Ishikawa (cell line): ENCODE measurements at regions not wholly inside any gene's neighbourhood (a gene's known extent, or its start where the extent isn't known, plus 50 kb on each side); places are given as distances from the start of the nearest gene placed in this dataset.

Source experiments
- CREB1 ChIP-seq: IDR thresholded peaks from 2 replicates; pipeline ENCODE4 v1.6.1; 2012; ENCODE audit warnings: low read depth
- EGR1 ChIP-seq: IDR thresholded peaks from 2 replicates; pipeline ENCODE4 v1.6.1; 2012
- MAX ChIP-seq: IDR thresholded peaks from 2 replicates; pipeline ENCODE4 v1.6.1; 2012
- TAF1 ChIP-seq: IDR thresholded peaks from 2 replicates; pipeline ENCODE4 v1.6.1; 2012; ENCODE audit warnings: low read depth, mild to moderate bottlenecking
- TCF12 ChIP-seq: IDR thresholded peaks from 2 replicates; pipeline ENCODE4 v1.6.1; 2012; ENCODE audit warnings: low read depth
- TF ChIP-seq, protein P1 (sequence below): IDR thresholded peaks from 2 replicates; pipeline ENCODE4 v1.6.1; 2012; ENCODE audit warnings: low read depth, mild to moderate bottlenecking

- TF ChIP-seq TAF1 = no peak
- TF ChIP-seq, protein P1, sequence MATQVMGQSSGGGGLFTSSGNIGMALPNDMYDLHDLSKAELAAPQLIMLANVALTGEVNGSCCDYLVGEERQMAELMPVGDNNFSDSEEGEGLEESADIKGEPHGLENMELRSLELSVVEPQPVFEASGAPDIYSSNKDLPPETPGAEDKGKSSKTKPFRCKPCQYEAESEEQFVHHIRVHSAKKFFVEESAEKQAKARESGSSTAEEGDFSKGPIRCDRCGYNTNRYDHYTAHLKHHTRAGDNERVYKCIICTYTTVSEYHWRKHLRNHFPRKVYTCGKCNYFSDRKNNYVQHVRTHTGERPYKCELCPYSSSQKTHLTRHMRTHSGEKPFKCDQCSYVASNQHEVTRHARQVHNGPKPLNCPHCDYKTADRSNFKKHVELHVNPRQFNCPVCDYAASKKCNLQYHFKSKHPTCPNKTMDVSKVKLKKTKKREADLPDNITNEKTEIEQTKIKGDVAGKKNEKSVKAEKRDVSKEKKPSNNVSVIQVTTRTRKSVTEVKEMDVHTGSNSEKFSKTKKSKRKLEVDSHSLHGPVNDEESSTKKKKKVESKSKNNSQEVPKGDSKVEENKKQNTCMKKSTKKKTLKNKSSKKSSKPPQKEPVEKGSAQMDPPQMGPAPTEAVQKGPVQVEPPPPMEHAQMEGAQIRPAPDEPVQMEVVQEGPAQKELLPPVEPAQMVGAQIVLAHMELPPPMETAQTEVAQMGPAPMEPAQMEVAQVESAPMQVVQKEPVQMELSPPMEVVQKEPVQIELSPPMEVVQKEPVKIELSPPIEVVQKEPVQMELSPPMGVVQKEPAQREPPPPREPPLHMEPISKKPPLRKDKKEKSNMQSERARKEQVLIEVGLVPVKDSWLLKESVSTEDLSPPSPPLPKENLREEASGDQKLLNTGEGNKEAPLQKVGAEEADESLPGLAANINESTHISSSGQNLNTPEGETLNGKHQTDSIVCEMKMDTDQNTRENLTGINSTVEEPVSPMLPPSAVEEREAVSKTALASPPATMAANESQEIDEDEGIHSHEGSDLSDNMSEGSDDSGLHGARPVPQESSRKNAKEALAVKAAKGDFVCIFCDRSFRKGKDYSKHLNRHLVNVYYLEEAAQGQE = no peak
- no peak for TF ChIP-seq EGR1
- no peak for TF ChIP-seq TCF12
- no peak for TF ChIP-seq CREB1
- no peak for TF ChIP-seq MAX
Measured at GRCh38 chr13:33735276-33735675, 82.7 kb upstream of the RFC3 start.
